SK-N-SH (cell line): ENCODE measurements at regions not wholly inside any gene's neighbourhood (a gene's known extent, or its start where the extent isn't known, plus 50 kb on each side); places are given as distances from the start of the nearest gene placed in this dataset.

Experiments used
- CTCF ChIA-PET: fragments of 300-600, 350-600 bp; formaldehyde crosslinking; extraction: SDS; loops from one replicate; lab custom pipeline; 2021; lab: Yijun Ruan, JAX
- POLR2A ChIA-PET: fragments of 350-600 bp; sonication (Branson Sonifier 250); formaldehyde crosslinking; extraction: SDS; loops from one replicate; lab custom pipeline; 2020; ENCODE audit warnings: antibody characterized with exemption, inconsistent platforms; lab: Yijun Ruan, JAX
- DNase-seq: peaks from one replicate; pipeline ENCODE4 v3.0.0; 2012
- H2AFZ ChIP-seq: fragments of 200-600 bp; sonication (generic); 2 replicates; pipeline ENCODE4 v1.8.1; 2016; ENCODE audit warnings: antibody characterized with exemption, mild to moderate bottlenecking, low read depth
- H3F3A ChIP-seq: fragments of 200-600 bp; sonication (generic); replicated peaks from 2 replicates; pipeline ENCODE3; 2016; ENCODE audit warnings: antibody characterized with exemption, mild to moderate bottlenecking; ENCODE audit not compliant: insufficient read depth
- H3K27ac ChIP-seq, 2 experiments: fragments of 200-500 bp in 1 of 2; fragments of 200-600 bp in 1 of 2; sonication (Bioruptor generic) in 1 of 2; sonication (generic), shearing (Covaris generic) in 1 of 2; 2 replicates each; pipeline versions ENCODE4 v1.5.1 to v1.6.1; 2014 to 2016; ENCODE audit warnings: low read depth in 2 of 2, inconsistent platforms in 1 of 2, low read length in 1 of 2, mild to moderate bottlenecking in 1 of 2, mixed read lengths in 1 of 2
- H3K27me3 ChIP-seq: fragments of 200-600 bp; sonication (generic), shearing (Covaris generic); 2 replicates; pipeline ENCODE4 v1.6.1; 2016; ENCODE audit warnings: mixed run types; ENCODE audit not compliant: insufficient read depth
- H3K36me3 ChIP-seq, 2 experiments: fragments of 200-500 bp in 1 of 2; fragments of 200-600 bp in 1 of 2; sonication (Bioruptor generic) in 1 of 2; sonication (generic) in 1 of 2; replicated peaks in 1 of 2; 2 replicates each; pipeline versions ENCODE3 to v1.5.1; 2014 to 2016; ENCODE audit warnings: low read length in 1 of 2, mild to moderate bottlenecking in 1 of 2; ENCODE audit not compliant: insufficient read depth in 2 of 2, control insufficient read depth in 1 of 2
- H3K4me1 ChIP-seq, 2 experiments: fragments of 200-500 bp in 1 of 2; fragments of 200-600 bp in 1 of 2; sonication (Bioruptor generic) in 1 of 2; sonication (generic), shearing (Covaris generic) in 1 of 2; 2 replicates each; pipeline versions ENCODE4 v1.5.1 to v1.6.1; 2014 to 2016; ENCODE audit warnings: low read depth in 1 of 2, low read length in 1 of 2, mixed run types in 1 of 2; ENCODE audit not compliant: insufficient read depth in 2 of 2, control insufficient read depth in 1 of 2
- H3K4me2 ChIP-seq: fragments of 200-600 bp; sonication (generic), shearing (Covaris generic); 2 replicates; pipeline ENCODE4 v1.6.1; 2017; ENCODE audit warnings: mixed run types
- H3K4me3 ChIP-seq, 2 experiments: fragments of 200-500 bp in 1 of 2; fragments of 200-600 bp in 1 of 2; sonication (Bioruptor generic) in 1 of 2; sonication (generic), shearing (Covaris generic) in 1 of 2; 2 replicates each; pipeline versions ENCODE4 v1.5.1 to v1.8.1; 2014 to 2016; ENCODE audit warnings: low read depth in 2 of 2, inconsistent platforms in 1 of 2, low read length in 1 of 2, mild to moderate bottlenecking in 1 of 2, mixed read lengths in 1 of 2, moderate library complexity in 1 of 2
- H3K79me2 ChIP-seq: fragments of 200-600 bp; sonication (generic); 2 replicates; pipeline ENCODE4 v1.8.1; 2017; ENCODE audit warnings: mild to moderate bottlenecking; ENCODE audit not compliant: insufficient read depth
- H3K9ac ChIP-seq: fragments of 200-600 bp; sonication (generic); 2 replicates; pipeline ENCODE4 v1.6.1; 2017; ENCODE audit warnings: mixed run types
- H3K9me2 ChIP-seq: fragments of 200-600 bp; sonication (generic); 2 replicates; pipeline ENCODE4 v1.6.1; 2017; ENCODE audit warnings: mixed run types
- H3K9me3 ChIP-seq: fragments of 200-600 bp; sonication (generic); 2 replicates; pipeline ENCODE4 v1.6.1; 2017; ENCODE audit warnings: mixed run types, mild to moderate bottlenecking, moderate library complexity
- H4K20me1 ChIP-seq: fragments of 200-600 bp; sonication (generic); 2 replicates; pipeline ENCODE4 v1.6.1; 2017; ENCODE audit warnings: mild to moderate bottlenecking, mixed run types; ENCODE audit not compliant: insufficient read depth
- ELF1 ChIP-seq: IDR thresholded peaks from 2 replicates; pipeline ENCODE4 v1.4.0; 2012
- EZH2phosphoT487 ChIP-seq: fragments of 200-600 bp; sonication (generic); IDR thresholded peaks from 2 replicates; pipeline ENCODE4 v1.6.1; 2017; ENCODE audit warnings: low read depth, mixed run types, mild to moderate bottlenecking, antibody characterized with exemption, moderate library complexity, borderline replicate concordance
- FOSL2 ChIP-seq: IDR thresholded peaks from 2 replicates; pipeline ENCODE4 v1.4.0; 2012; ENCODE audit warnings: low read depth, mild to moderate bottlenecking, moderate library complexity, borderline replicate concordance
- FOXJ3 ChIP-seq: sonication (generic); formaldehyde crosslinking; IDR thresholded peaks from 2 replicates; pipeline ENCODE4 v1.5.1; 2020; ENCODE audit warnings: mild to moderate bottlenecking, missing genetic modification reagents
- FOXM1 ChIP-seq: IDR thresholded peaks from 2 replicates; pipeline ENCODE4 v1.4.0; 2012; ENCODE audit warnings: low read depth, mild to moderate bottlenecking
- GATA2 ChIP-seq: sonication (generic); formaldehyde crosslinking; IDR thresholded peaks from 2 replicates; pipeline ENCODE4 v1.5.0; 2020; ENCODE audit warnings: mild to moderate bottlenecking, missing genetic modification reagents
- JUND ChIP-seq: IDR thresholded peaks from 2 replicates; pipeline ENCODE4 v1.4.0; 2012
- MAX ChIP-seq: IDR thresholded peaks from 2 replicates; pipeline ENCODE4 v1.4.0; 2012; ENCODE audit warnings: low read depth
- MXI1 ChIP-seq: IDR thresholded peaks from 2 replicates; pipeline ENCODE4 v1.6.1; 2012; ENCODE audit warnings: mild to moderate bottlenecking, low read depth, low read length, improper control_type of control experiment
- NFIC ChIP-seq: IDR thresholded peaks from 2 replicates; pipeline ENCODE4 v1.4.0; 2012; ENCODE audit warnings: borderline replicate concordance
- POLR2AphosphoS5 ChIP-seq: IDR thresholded peaks from 2 replicates; pipeline ENCODE4 v1.6.1; 2012; ENCODE audit warnings: low read depth, low read length
- RAD21 ChIP-seq: IDR thresholded peaks from 2 replicates; pipeline ENCODE4 v1.6.1; 2012; ENCODE audit warnings: mild to moderate bottlenecking, low read length
- RFX5 ChIP-seq: IDR thresholded peaks from 2 replicates; pipeline ENCODE4 v1.6.1; 2012; ENCODE audit warnings: mild to moderate bottlenecking, improper control_type of control experiment, low read length
- RXRA ChIP-seq: IDR thresholded peaks from 2 replicates; pipeline ENCODE4 v1.4.0; 2012; ENCODE audit warnings: low read depth, mild to moderate bottlenecking, borderline replicate concordance
- TAF1 ChIP-seq: IDR thresholded peaks from 2 replicates; pipeline ENCODE4 v1.6.1; 2012; ENCODE audit warnings: low read depth, mild to moderate bottlenecking, low read length, moderate library complexity, borderline replicate concordance
- TCF12 ChIP-seq: IDR thresholded peaks from 2 replicates; pipeline ENCODE4 v1.4.0; 2012
- YY1 ChIP-seq: IDR thresholded peaks from 2 replicates; pipeline ENCODE4 v1.4.0; 2012; ENCODE audit warnings: low read depth, mild to moderate bottlenecking
- WGBS: methylation state at CpG from one replicate; pipeline ENCODE4 v1.1.6; 2017; ENCODE audit warnings: low lambda C conversion rate; 5-methylcytosine and 5-hydroxymethylcytosine counted together
- TF ChIP-seq, protein P1 (sequence below): IDR thresholded peaks from 2 replicates; pipeline ENCODE4; 2012
- TF ChIP-seq, protein P2 (sequence below): IDR thresholded peaks from 2 replicates; pipeline ENCODE4 v1.6.1; 2012; ENCODE audit warnings: mild to moderate bottlenecking, low read depth, low read length, moderate library complexity
- TF ChIP-seq, protein P3 (sequence below): fragments of 150-350 bp; IDR thresholded peaks from 2 replicates; pipeline ENCODE4 v1.6.1; 2016; ENCODE audit warnings: mild to moderate bottlenecking, low read depth, low read length

DNA sequence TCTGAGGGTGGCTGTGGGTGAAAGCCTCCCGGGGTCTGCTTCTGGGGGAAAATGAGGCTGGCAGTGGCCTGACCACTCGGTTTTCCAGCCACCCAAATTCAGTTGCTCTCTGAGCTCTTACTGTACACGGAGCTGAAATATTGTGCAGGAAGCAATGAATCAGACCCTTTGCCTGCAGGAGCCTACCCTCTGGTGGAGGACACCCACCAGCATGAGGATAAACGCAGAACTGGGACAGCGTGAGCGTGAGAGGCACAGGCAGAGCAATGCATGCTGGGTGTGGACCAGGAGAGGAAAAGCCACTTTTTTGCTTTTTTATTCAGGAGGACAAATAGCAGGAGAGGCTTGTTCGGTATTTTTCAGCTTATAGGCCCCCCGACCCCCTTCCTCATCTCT, 298.0 kb downstream of the QKI start:
- Histone ChIP-seq H3K4me3 (no peak overlapping the region), H3K9ac (no peak overlapping the region), H3K9me2 (no peaks in the 10 kb centered on the region), H3K4me1 (peaks cover 0 to 11% of the 10 kb centered on the region in 2 experiments; a peak in 1 of 4 replicates), H3K36me3 (no peaks in the 10 kb centered on the region), H3F3A (no peaks in the 10 kb centered on the region), H3K27me3 (no peaks in the 10 kb centered on the region), H3K9me3 (no peaks in the 10 kb centered on the region), H2AFZ (no peak overlapping the region), H4K20me1 (no peaks in the 10 kb centered on the region), H3K79me2 (no peaks in the 10 kb centered on the region), H3K27ac (no peak overlapping the region), H3K4me2 (no peak overlapping the region)
- no peak for TF ChIP-seq RAD21
- TF ChIP-seq MXI1, result no peak
- no peak for TF ChIP-seq FOXJ3
- TF ChIP-seq YY1, result no peak
- no peak for TF ChIP-seq FOSL2
- no peak for TF ChIP-seq TCF12
- TF ChIP-seq MAX, result no peak
- TF ChIP-seq EZH2phosphoT487, result no peak
- no peak for TF ChIP-seq NFIC
- TF ChIP-seq, protein P1, sequence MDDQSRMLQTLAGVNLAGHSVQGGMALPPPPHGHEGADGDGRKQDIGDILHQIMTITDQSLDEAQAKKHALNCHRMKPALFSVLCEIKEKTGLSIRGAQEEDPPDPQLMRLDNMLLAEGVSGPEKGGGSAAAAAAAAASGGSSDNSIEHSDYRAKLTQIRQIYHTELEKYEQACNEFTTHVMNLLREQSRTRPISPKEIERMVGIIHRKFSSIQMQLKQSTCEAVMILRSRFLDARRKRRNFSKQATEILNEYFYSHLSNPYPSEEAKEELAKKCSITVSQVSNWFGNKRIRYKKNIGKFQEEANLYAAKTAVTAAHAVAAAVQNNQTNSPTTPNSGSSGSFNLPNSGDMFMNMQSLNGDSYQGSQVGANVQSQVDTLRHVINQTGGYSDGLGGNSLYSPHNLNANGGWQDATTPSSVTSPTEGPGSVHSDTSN, result no peak
- TF ChIP-seq RXRA, result no peak
- no peak for TF ChIP-seq TAF1
- no peak for TF ChIP-seq ELF1
- TF ChIP-seq, protein P2, sequence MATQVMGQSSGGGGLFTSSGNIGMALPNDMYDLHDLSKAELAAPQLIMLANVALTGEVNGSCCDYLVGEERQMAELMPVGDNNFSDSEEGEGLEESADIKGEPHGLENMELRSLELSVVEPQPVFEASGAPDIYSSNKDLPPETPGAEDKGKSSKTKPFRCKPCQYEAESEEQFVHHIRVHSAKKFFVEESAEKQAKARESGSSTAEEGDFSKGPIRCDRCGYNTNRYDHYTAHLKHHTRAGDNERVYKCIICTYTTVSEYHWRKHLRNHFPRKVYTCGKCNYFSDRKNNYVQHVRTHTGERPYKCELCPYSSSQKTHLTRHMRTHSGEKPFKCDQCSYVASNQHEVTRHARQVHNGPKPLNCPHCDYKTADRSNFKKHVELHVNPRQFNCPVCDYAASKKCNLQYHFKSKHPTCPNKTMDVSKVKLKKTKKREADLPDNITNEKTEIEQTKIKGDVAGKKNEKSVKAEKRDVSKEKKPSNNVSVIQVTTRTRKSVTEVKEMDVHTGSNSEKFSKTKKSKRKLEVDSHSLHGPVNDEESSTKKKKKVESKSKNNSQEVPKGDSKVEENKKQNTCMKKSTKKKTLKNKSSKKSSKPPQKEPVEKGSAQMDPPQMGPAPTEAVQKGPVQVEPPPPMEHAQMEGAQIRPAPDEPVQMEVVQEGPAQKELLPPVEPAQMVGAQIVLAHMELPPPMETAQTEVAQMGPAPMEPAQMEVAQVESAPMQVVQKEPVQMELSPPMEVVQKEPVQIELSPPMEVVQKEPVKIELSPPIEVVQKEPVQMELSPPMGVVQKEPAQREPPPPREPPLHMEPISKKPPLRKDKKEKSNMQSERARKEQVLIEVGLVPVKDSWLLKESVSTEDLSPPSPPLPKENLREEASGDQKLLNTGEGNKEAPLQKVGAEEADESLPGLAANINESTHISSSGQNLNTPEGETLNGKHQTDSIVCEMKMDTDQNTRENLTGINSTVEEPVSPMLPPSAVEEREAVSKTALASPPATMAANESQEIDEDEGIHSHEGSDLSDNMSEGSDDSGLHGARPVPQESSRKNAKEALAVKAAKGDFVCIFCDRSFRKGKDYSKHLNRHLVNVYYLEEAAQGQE, result no peak
- no peak for TF ChIP-seq FOXM1
- TF ChIP-seq JUND, result no peak
- TF ChIP-seq GATA2, result no peak
- no peak for TF ChIP-seq RFX5
- TF ChIP-seq, protein P3, sequence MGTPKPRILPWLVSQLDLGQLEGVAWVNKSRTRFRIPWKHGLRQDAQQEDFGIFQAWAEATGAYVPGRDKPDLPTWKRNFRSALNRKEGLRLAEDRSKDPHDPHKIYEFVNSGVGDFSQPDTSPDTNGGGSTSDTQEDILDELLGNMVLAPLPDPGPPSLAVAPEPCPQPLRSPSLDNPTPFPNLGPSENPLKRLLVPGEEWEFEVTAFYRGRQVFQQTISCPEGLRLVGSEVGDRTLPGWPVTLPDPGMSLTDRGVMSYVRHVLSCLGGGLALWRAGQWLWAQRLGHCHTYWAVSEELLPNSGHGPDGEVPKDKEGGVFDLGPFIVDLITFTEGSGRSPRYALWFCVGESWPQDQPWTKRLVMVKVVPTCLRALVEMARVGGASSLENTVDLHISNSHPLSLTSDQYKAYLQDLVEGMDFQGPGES, result no peak
- no peak for TF ChIP-seq POLR2AphosphoS5
- no peak for DNase-seq
- ChIA-PET CTCF (interaction anchor here (0.9 to 1.5 kb wide), 5 partner anchors 14 to 1215 kb away, joined by 3 to 5 read pairs (median 3); no protein-coding TSS in a partner anchor), POLR2A (no interaction called here)
- WGBS, result 55% methylated on average over 8 of the region's 8 CpGs
